GM12878 (cell line): ENCODE measurements at regions not wholly inside any gene's neighbourhood (a gene's known extent, or its start where the extent isn't known, plus 50 kb on each side); places are given as distances from the start of the nearest gene placed in this dataset.

Experiments used
- ATAC-seq: fragments of 200-7000 bp; cut with Tn5 transposase; 3 replicates; pipeline ENCODE4 v1.9.1; 2020; ENCODE audit warnings: mild to moderate bottlenecking, moderate library complexity
- BruUV-seq: library from RNA; stranded (reverse); fragments of 400-500 nt; replicated peaks from 2 replicates; lab custom pipeline; 2021; lab: Mats Ljungman, UMichigan
- CTCF ChIA-PET: fragments of 300-600 bp; sonication (Branson Sonifier 250); formaldehyde crosslinking; extraction: SDS; loops from one replicate; lab custom pipeline; 2021; ENCODE audit warnings: inconsistent platforms; lab: Yijun Ruan, JAX
- POLR2A ChIA-PET: fragments of 350-600 bp; formaldehyde crosslinking; extraction: SDS; loops from one replicate; lab custom pipeline; 2021; ENCODE audit warnings: inconsistent platforms; lab: Charles Lee
- RAD21 ChIA-PET: fragments of 300-600 bp; sonication (Branson Sonifier 250); formaldehyde crosslinking; loops from one replicate; lab custom pipeline; 2023; ENCODE audit warnings: antibody characterized with exemption; ENCODE audit not compliant: unreplicated experiment; lab: Charles Lee
- SMC1A ChIA-PET: fragments of 300-600 bp; sonication (Branson Sonifier 250); formaldehyde crosslinking; loops from one replicate; lab custom pipeline; 2023; ENCODE audit not compliant: unreplicated experiment, uncharacterized antibody; lab: Charles Lee
- DNase-seq: peaks from one replicate; pipeline ENCODE4 v3.0.0-alpha.2; 2011; ENCODE audit warnings: low read depth, low spot score
- FAIRE-seq: peaks from 3 replicates; lab custom pipeline; 2011; peaks lifted over from hg19 to GRCh38; lab: Jason Lieb, UNC
- H2AFZ ChIP-seq: 2 replicates; pipeline ENCODE4 v1.6.0; 2011; ENCODE audit warnings: low read depth, low read length, control low read depth; ENCODE audit not compliant: control insufficient read depth
- H3K27ac ChIP-seq: 2 replicates; pipeline ENCODE4 v1.5.1; 2011; ENCODE audit warnings: control low read depth; ENCODE audit not compliant: control insufficient read depth, insufficient read depth
- H3K27me3 ChIP-seq, 2 experiments: replicated peaks in 1 of 2; 2 replicates each; pipeline versions ENCODE4 v1.6.0 to v1.6.1; 2011; ENCODE audit warnings: low read length in 1 of 2; ENCODE audit not compliant: control insufficient read depth in 2 of 2, insufficient read depth in 2 of 2
- H3K36me3 ChIP-seq, 2 experiments: 2 replicates each; pipeline ENCODE4 v1.5.1; 2011; ENCODE audit warnings: low read length in 1 of 2; ENCODE audit not compliant: control insufficient read depth in 2 of 2, insufficient read depth in 2 of 2
- H3K4me1 ChIP-seq: 2 replicates; pipeline ENCODE4 v1.6.1; 2011; ENCODE audit warnings: mild to moderate bottlenecking, low read length, moderate library complexity, mixed read lengths; ENCODE audit not compliant: control insufficient read depth, insufficient read depth
- H3K4me2 ChIP-seq: 2 replicates; pipeline ENCODE4 v1.6.0; 2011; ENCODE audit warnings: control low read depth; ENCODE audit not compliant: control insufficient read depth, insufficient read depth
- H3K4me3 ChIP-seq: fragments of 200-600 bp; sonication (generic); 2 replicates; pipeline ENCODE4 v1.5.1; 2016
- H3K79me2 ChIP-seq: 2 replicates; pipeline ENCODE4 v1.6.0; 2011; ENCODE audit warnings: low read length; ENCODE audit not compliant: control insufficient read depth, insufficient read depth
- H3K9ac ChIP-seq: 2 replicates; pipeline ENCODE4 v1.8.0; 2011; ENCODE audit warnings: low read length, control low read depth, mixed read lengths; ENCODE audit not compliant: control insufficient read depth, insufficient read depth
- H3K9me3 ChIP-seq: replicated peaks from 3 replicates; pipeline ENCODE4 v1.5.1; 2011; ENCODE audit warnings: mild to moderate bottlenecking, low read length; ENCODE audit not compliant: control insufficient read depth, insufficient read depth
- H4K20me1 ChIP-seq: 2 replicates; pipeline ENCODE4 v1.6.0; 2011; ENCODE audit not compliant: control insufficient read depth, insufficient read depth
- BCL11A ChIP-seq: IDR thresholded peaks from 2 replicates; pipeline ENCODE4 v1.6.1; 2011; ENCODE audit warnings: low read depth, low read length
- CBX3 ChIP-seq: fragments of 200-600 bp; sonication (generic); IDR thresholded peaks from 2 replicates; pipeline ENCODE4 v1.6.1; 2016; ENCODE audit warnings: low read depth, borderline replicate concordance
- GABPA ChIP-seq: IDR thresholded peaks from 2 replicates; pipeline ENCODE4 v1.6.1; 2014; ENCODE audit warnings: antibody characterized with exemption, low read depth, mild to moderate bottlenecking, inconsistent platforms
- HCFC1 ChIP-seq: fragments of 150-350 bp; IDR thresholded peaks from 2 replicates; pipeline ENCODE4 v1.6.1; 2014; ENCODE audit warnings: low read length
- IKZF1 ChIP-seq: fragments of 450-650 bp; conservative IDR thresholded peaks from 2 replicates; pipeline ENCODE4 v1.6.1; 2017; ENCODE audit warnings: antibody characterized with exemption, mild to moderate bottlenecking
- NRF1 ChIP-seq: conservative IDR thresholded peaks from 2 replicates; pipeline ENCODE4 v1.6.1; 2011; ENCODE audit warnings: mild to moderate bottlenecking, low read depth, low read length, improper control_type of control experiment
- SREBF1 ChIP-seq: IDR thresholded peaks from 2 replicates; pipeline ENCODE4 v1.6.1; 2012; ENCODE audit warnings: mild to moderate bottlenecking, low read length
- TCF12 ChIP-seq: IDR thresholded peaks from 2 replicates; pipeline ENCODE4 v1.6.1; 2011; ENCODE audit warnings: low read depth, mild to moderate bottlenecking, low read length
- WRNIP1 ChIP-seq: IDR thresholded peaks from 2 replicates; pipeline ENCODE4 v1.6.1; 2011; ENCODE audit warnings: low read depth, low read length, improper control_type of control experiment, borderline replicate concordance
- ZNF24 ChIP-seq: fragments of 450-650 bp; IDR thresholded peaks from 2 replicates; pipeline ENCODE4 v1.6.1; 2017; ENCODE audit warnings: antibody characterized with exemption, mild to moderate bottlenecking
- WGBS: methylation state at CpG from one replicate; pipeline ENCODE4 v1.1.6; 2016; ENCODE audit warnings: low lambda C conversion rate; ENCODE audit not compliant: insufficient replicate concordance, insufficient coverage; ENCODE audit errors: missing lambda C conversion rate; 5-methylcytosine and 5-hydroxymethylcytosine counted together
- in situ Hi-C: fragments of 300-500 bp; cut with MboI; formaldehyde crosslinking; loops from 9 replicates; pipeline ENCODE4 v1.14.3; 2018; ENCODE audit warnings: mixed read lengths
- intact Hi-C: fragments of 100-400 bp; cut with micrococcal nuclease; formaldehyde crosslinking; loops from one replicate; pipeline ENCODE4 v1.14.2; 2022; ENCODE audit not compliant: unreplicated experiment
- TF ChIP-seq, protein P1 (sequence below): fragments of 450-650 bp; IDR thresholded peaks from 2 replicates; pipeline ENCODE4 v1.6.1; 2018; ENCODE audit warnings: mild to moderate bottlenecking, low read depth, moderate library complexity; ENCODE audit not compliant: partially characterized antibody
- TF ChIP-seq, protein P2 (sequence below): fragments of 450-650 bp; formaldehyde crosslinking; IDR thresholded peaks from 2 replicates; pipeline ENCODE4 v1.4.0; 2020; ENCODE audit warnings: mild to moderate bottlenecking, moderate library complexity
- TF ChIP-seq, protein P3 (sequence below): fragments of 450-650 bp; IDR thresholded peaks from 2 replicates; pipeline ENCODE4 v1.6.1; 2017; ENCODE audit warnings: mild to moderate bottlenecking

DNA sequence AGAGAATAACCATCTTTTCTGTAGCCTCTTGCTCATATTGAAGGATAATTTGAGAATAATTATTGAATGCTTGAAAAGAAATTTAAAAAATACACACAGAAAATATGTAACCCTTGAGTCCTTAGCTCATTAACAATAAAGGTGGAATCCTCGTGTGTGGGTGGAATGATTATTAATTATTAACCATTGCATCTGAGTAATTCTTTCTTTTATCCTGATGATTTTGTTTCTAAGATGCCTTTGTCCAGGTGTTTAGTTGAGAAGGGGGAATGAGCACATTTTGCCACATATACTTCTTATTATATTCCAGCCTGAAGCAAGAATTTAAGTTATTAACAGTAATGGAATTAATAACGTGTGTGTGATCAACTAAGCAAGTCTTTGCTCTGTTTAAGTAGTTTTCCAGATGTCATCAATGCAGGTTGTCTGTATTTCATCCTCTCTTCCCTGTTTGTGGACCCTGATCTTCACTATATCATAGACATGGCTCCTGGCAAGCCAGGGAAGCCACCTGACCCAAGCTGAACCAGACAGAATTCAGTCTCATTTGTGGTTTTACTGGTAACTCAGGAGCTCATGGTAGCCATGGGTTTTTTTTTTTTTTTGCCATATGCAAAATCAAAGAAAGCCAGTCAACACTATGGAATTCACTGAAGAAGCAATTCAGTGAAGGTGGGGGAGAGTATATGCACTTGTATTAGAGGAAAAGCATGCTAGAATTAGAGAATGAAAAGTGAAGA, 144.3 kb downstream of the KIF20B start:
- FAIRE-seq (no peak), DNase-seq (no peak), ATAC-seq (no peak)
- no peaks in the 10 kb centered on the region for H3K27me3 ChIP-seq
- WGBS: 20% methylated on average over 2 of the region's 2 CpGs
- no peaks in the 10 kb centered on the region; the same call in 2 of the 3 replicates for H3K9me3 ChIP-seq
- no TSS peak for BruUV-seq
- H3K4me3 ChIP-seq: no peak overlapping the region
- intact Hi-C loops: no loop called here
- H4K20me1 ChIP-seq: no peaks in the 10 kb centered on the region
- H3K4me1 ChIP-seq: no peaks in the 10 kb centered on the region
- no peaks in the 10 kb centered on the region for H3K36me3 ChIP-seq
- in situ Hi-C loops: no loop called here
- ChIA-PET SMC1A (interaction anchor here (0.6 to 1.2 kb wide), 2 partner anchors 476 to 1721 kb away, joined by 3 read pairs; no protein-coding TSS in a partner anchor), RAD21 (interaction anchor here (0.6 to 0.7 kb wide), 2 partner anchors 48 to 779 kb away, joined by 3 read pairs; no protein-coding TSS in a partner anchor), CTCF (interaction anchor here (0.6 to 1.0 kb wide), 2 partner anchors 14 to 518 kb away, joined by 4 to 5 read pairs; partner anchors contain the start of gene IFIT3), POLR2A (no interaction called here)
- H2AFZ ChIP-seq: no peak overlapping the region
- H3K9ac ChIP-seq: no peak overlapping the region
- no peak overlapping the region for H3K4me2 ChIP-seq
- no peaks in the 10 kb centered on the region for H3K79me2 ChIP-seq
- H3K27ac ChIP-seq: no peak overlapping the region
- TF ChIP-seq HCFC1 (no peak), TCF12 (no peak), CBX3 (no peak), WRNIP1 (no peak), GABPA (no peak), IKZF1 (no peak), SREBF1 (no peak), NRF1 (no peak), BCL11A (no peak), ZNF24 (no peak)
- TF ChIP-seq, protein P1, sequence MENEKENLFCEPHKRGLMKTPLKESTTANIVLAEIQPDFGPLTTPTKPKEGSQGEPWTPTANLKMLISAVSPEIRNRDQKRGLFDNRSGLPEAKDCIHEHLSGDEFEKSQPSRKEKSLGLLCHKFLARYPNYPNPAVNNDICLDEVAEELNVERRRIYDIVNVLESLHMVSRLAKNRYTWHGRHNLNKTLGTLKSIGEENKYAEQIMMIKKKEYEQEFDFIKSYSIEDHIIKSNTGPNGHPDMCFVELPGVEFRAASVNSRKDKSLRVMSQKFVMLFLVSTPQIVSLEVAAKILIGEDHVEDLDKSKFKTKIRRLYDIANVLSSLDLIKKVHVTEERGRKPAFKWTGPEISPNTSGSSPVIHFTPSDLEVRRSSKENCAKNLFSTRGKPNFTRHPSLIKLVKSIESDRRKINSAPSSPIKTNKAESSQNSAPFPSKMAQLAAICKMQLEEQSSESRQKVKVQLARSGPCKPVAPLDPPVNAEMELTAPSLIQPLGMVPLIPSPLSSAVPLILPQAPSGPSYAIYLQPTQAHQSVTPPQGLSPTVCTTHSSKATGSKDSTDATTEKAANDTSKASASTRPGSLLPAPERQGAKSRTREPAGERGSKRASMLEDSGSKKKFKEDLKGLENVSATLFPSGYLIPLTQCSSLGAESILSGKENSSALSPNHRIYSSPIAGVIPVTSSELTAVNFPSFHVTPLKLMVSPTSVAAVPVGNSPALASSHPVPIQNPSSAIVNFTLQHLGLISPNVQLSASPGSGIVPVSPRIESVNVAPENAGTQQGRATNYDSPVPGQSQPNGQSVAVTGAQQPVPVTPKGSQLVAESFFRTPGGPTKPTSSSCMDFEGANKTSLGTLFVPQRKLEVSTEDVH: no peak
- TF ChIP-seq, protein P2, sequence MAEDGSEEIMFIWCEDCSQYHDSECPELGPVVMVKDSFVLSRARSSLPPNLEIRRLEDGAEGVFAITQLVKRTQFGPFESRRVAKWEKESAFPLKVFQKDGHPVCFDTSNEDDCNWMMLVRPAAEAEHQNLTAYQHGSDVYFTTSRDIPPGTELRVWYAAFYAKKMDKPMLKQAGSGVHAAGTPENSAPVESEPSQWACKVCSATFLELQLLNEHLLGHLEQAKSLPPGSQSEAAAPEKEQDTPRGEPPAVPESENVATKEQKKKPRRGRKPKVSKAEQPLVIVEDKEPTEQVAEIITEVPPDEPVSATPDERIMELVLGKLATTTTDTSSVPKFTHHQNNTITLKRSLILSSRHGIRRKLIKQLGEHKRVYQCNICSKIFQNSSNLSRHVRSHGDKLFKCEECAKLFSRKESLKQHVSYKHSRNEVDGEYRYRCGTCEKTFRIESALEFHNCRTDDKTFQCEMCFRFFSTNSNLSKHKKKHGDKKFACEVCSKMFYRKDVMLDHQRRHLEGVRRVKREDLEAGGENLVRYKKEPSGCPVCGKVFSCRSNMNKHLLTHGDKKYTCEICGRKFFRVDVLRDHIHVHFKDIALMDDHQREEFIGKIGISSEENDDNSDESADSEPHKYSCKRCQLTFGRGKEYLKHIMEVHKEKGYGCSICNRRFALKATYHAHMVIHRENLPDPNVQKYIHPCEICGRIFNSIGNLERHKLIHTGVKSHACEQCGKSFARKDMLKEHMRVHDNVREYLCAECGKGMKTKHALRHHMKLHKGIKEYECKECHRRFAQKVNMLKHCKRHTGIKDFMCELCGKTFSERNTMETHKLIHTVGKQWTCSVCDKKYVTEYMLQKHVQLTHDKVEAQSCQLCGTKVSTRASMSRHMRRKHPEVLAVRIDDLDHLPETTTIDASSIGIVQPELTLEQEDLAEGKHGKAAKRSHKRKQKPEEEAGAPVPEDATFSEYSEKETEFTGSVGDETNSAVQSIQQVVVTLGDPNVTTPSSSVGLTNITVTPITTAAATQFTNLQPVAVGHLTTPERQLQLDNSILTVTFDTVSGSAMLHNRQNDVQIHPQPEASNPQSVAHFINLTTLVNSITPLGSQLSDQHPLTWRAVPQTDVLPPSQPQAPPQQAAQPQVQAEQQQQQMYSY (CRISPR knock-in tag): no peak
- TF ChIP-seq, protein P3, sequence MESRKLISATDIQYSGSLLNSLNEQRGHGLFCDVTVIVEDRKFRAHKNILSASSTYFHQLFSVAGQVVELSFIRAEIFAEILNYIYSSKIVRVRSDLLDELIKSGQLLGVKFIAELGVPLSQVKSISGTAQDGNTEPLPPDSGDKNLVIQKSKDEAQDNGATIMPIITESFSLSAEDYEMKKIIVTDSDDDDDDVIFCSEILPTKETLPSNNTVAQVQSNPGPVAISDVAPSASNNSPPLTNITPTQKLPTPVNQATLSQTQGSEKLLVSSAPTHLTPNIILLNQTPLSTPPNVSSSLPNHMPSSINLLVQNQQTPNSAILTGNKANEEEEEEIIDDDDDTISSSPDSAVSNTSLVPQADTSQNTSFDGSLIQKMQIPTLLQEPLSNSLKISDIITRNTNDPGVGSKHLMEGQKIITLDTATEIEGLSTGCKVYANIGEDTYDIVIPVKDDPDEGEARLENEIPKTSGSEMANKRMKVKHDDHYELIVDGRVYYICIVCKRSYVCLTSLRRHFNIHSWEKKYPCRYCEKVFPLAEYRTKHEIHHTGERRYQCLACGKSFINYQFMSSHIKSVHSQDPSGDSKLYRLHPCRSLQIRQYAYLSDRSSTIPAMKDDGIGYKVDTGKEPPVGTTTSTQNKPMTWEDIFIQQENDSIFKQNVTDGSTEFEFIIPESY: no peak
